Urinary bladder (tissue), 3 donors: ENCODE measurements at regions not wholly inside any gene's neighbourhood (a gene's known extent, or its start where the extent isn't known, plus 50 kb on each side); places are given as distances from the start of the nearest gene placed in this dataset.
"Not testable (repeated sequence)": the region's sequence is repeated elsewhere in the genome, so short reads cannot be mapped to it uniquely, and the experiment has no call there.

Experiments
- DNase-seq: peaks from one replicate; pipeline ENCODE4 v3.0.0-alpha.2; 2015; ENCODE audit errors: extremely low spot score
- H3K27ac ChIP-seq: one replicate; pipeline ENCODE4 v1.5.1; 2013; ENCODE audit warnings: low read depth, mild to moderate bottlenecking, moderate library complexity
- H3K36me3 ChIP-seq: one replicate; pipeline ENCODE4 v1.6.1; 2013; ENCODE audit warnings: mild to moderate bottlenecking, moderate library complexity; ENCODE audit not compliant: insufficient read depth
- H3K4me1 ChIP-seq: one replicate; pipeline ENCODE4 v1.6.1; 2013; ENCODE audit warnings: mild to moderate bottlenecking, moderate library complexity; ENCODE audit not compliant: insufficient read depth
- H3K4me3 ChIP-seq: one replicate; pipeline ENCODE4 v1.5.1; 2013; ENCODE audit warnings: low read depth, low read length
- WGBS: extraction: QIAGEN DNeasy Blood & Tissue Kit; methylation state at CpG from one replicate; pipeline ENCODE4 v1.1.7; 2013; 5-methylcytosine and 5-hydroxymethylcytosine counted together
- donor health status: healthy with polysubstance abuse.
- donor health status: healthy.

GRCh38 chr2:11877764-11878163 is 131.3 kb downstream of the LPIN1 start:
- Histone ChIP-seq H3K4me1 (no peaks in the 10 kb centered on the region), H3K36me3 (no peaks in the 10 kb centered on the region), H3K4me3 (no peak overlapping the region), H3K27ac (no peak overlapping the region)
- no peak for DNase-seq
- WGBS: 91% methylated on average over 3 of the region's 3 CpGs

GRCh38 chr2:11885253-11885652 is 138.8 kb downstream of the LPIN1 start:
- not testable (repeated sequence) for H3K4me1 ChIP-seq, H3K4me3 ChIP-seq, H3K36me3 ChIP-seq, H3K27ac ChIP-seq, DNase-seq
- 83% methylated on average over 4 of the region's 4 CpGs for WGBS

GRCh38 chr2:11886899-11887298 is 140.5 kb downstream of the LPIN1 start:
- 81% methylated on average over 8 of the region's 8 CpGs for WGBS
- not testable (repeated sequence) for H3K4me1 ChIP-seq, H3K27ac ChIP-seq, H3K36me3 ChIP-seq, H3K4me3 ChIP-seq, DNase-seq

- no peak for DNase-seq
Observed at GRCh38 chr2:11889101-11889850, 142.8 kb downstream of the LPIN1 start.

GRCh38 chr2:11889854-11890253 is 143.4 kb downstream of the LPIN1 start:
- Histone ChIP-seq H3K4me3 (no peak overlapping the region), H3K36me3 (no peaks in the 10 kb centered on the region), H3K27ac (no peak overlapping the region), H3K4me1 (no peaks in the 10 kb centered on the region)
- whole genome bisulfite sequencing: 90% methylated on average over 1 of the region's 1 CpG
- DNase-seq: no peak

More at GRCh38 chr2:11889101-11889850, 142.8 kb downstream of the LPIN1 start:
- 70% methylated on average over 2 of the region's 2 CpGs for WGBS
- no peaks in the 10 kb centered on the region for H3K4me1 ChIP-seq
- H3K36me3 ChIP-seq: no peaks in the 10 kb centered on the region
- no peak overlapping the region for H3K27ac ChIP-seq
- H3K4me3 ChIP-seq: no peak overlapping the region

- 66% methylated on average over 5 of the region's 5 CpGs for WGBS
- H3K36me3 ChIP-seq: no peaks in the 10 kb centered on the region
- H3K27ac ChIP-seq: no peak overlapping the region
- H3K4me3 ChIP-seq: no peak overlapping the region
- no peak for DNase-seq
- H3K4me1 ChIP-seq: no peaks in the 10 kb centered on the region
Observed at GRCh38 chr2:11891028-11891427, 144.6 kb downstream of the LPIN1 start.

- WGBS: 86% methylated on average over 4 of the region's 4 CpGs
- Histone ChIP-seq H3K27ac (no peak overlapping the region), H3K36me3 (no peaks in the 10 kb centered on the region), H3K4me1 (no peaks in the 10 kb centered on the region), H3K4me3 (no peak overlapping the region)
- DNase-seq: no peak
Observed at GRCh38 chr2:11891671-11892440, 145.4 kb downstream of the LPIN1 start.

GRCh38 chr2:11896386-11896785 is 150.0 kb downstream of the LPIN1 start:
- DNase-seq: no peak
- 57% methylated on average over 3 of the region's 3 CpGs for WGBS
- no peaks in the 10 kb centered on the region for H3K36me3 ChIP-seq

GRCh38 chr2:11898576-11898975 is 152.1 kb downstream of the LPIN1 start:
- no peak overlapping the region for H3K27ac ChIP-seq
- WGBS: 89% methylated on average over 3 of the region's 3 CpGs
- no peaks in the 10 kb centered on the region for H3K36me3 ChIP-seq

More at GRCh38 chr2:11896386-11896785, 150.0 kb downstream of the LPIN1 start:
- no peak overlapping the region for H3K27ac ChIP-seq
- no peaks in the 10 kb centered on the region for H3K4me1 ChIP-seq
- no peak overlapping the region for H3K4me3 ChIP-seq

GRCh38 chr2:11899264-11899818 is 152.9 kb downstream of the LPIN1 start:
- Histone ChIP-seq H3K36me3 (no peaks in the 10 kb centered on the region), H3K27ac (no peak overlapping the region), H3K4me1 (no peaks in the 10 kb centered on the region), H3K4me3 (no peak overlapping the region)
- no peak for DNase-seq
- WGBS: 86% methylated on average over 7 of the region's 7 CpGs

More at GRCh38 chr2:11898576-11898975, 152.1 kb downstream of the LPIN1 start:
- Histone ChIP-seq H3K4me1 (no peaks in the 10 kb centered on the region), H3K4me3 (no peak overlapping the region)
- DNase-seq: no peak

GRCh38 chr2:11900891-11901290 is 154.5 kb downstream of the LPIN1 start:
- WGBS: 87% methylated on average over 4 of the region's 4 CpGs
- not testable (repeated sequence) for H3K4me3 ChIP-seq, DNase-seq, H3K36me3 ChIP-seq, H3K4me1 ChIP-seq, H3K27ac ChIP-seq

- Histone ChIP-seq H3K27ac (no peak overlapping the region), H3K4me1 (no peaks in the 10 kb centered on the region), H3K36me3 (no peaks in the 10 kb centered on the region), H3K4me3 (no peak overlapping the region)
- WGBS: 95% methylated on average over 16 of the region's 16 CpGs
- no peak for DNase-seq
Observed at GRCh38 chr2:11901351-11902069, 155.1 kb downstream of the LPIN1 start.

- 89% methylated on average over 4 of the region's 4 CpGs for WGBS
- H3K27ac ChIP-seq: no peak overlapping the region
- no peak for DNase-seq
- no peaks in the 10 kb centered on the region for H3K36me3 ChIP-seq
- H3K4me1 ChIP-seq: no peaks in the 10 kb centered on the region
- H3K4me3 ChIP-seq: no peak overlapping the region
Observed at GRCh38 chr2:11903085-11903606, 156.7 kb downstream of the LPIN1 start.
